Activated B cell treated with CpG ODN at 0.5 μM for 24 hours (primary cell): ENCODE measurements at regions not wholly inside any gene's neighbourhood (a gene's known extent, or its start where the extent isn't known, plus 50 kb on each side); places are given as distances from the start of the nearest gene placed in this dataset.

ENCODE experiments used
- ATAC-seq: fragments of 200-7000 bp; cut with Tn5 transposase; one replicate; pipeline ENCODE4 v1.10.0; 2021; ENCODE audit warnings: low read depth, mild to moderate bottlenecking, moderate library complexity
- CTCF ChIA-PET: fragments of 350-600 bp; sonication (Branson Sonifier 250); formaldehyde crosslinking; loops from one replicate; lab custom pipeline; 2021; ENCODE audit warnings: antibody characterized with exemption; lab: Charles Lee
- POLR2A ChIA-PET: fragments of 350-600 bp; sonication (Branson Sonifier 250); formaldehyde crosslinking; loops from one replicate; lab custom pipeline; 2021; ENCODE audit warnings: antibody characterized with exemption; lab: Charles Lee
- DNase-seq: peaks from one replicate; pipeline ENCODE4 v3.0.0; 2022
- H3K27ac Mint-ChIP-seq: one replicate; pipeline ENCODE4 v1.8.0; 2020; ENCODE audit warnings: mixed read lengths
- H3K27me3 Mint-ChIP-seq: one replicate; pipeline ENCODE4 v1.8.0; 2021; ENCODE audit warnings: mixed read lengths
- H3K36me3 Mint-ChIP-seq: one replicate; pipeline ENCODE4 v1.8.0; 2021; ENCODE audit warnings: low read depth, mixed read lengths
- H3K4me1 Mint-ChIP-seq: one replicate; pipeline ENCODE4 v1.8.0; 2021; ENCODE audit warnings: mixed read lengths
- H3K4me3 Mint-ChIP-seq: one replicate; pipeline ENCODE4 v1.8.0; 2020; ENCODE audit warnings: mild to moderate bottlenecking, mixed read lengths
- H3K9me3 Mint-ChIP-seq: one replicate; pipeline ENCODE4 v1.8.0; 2020; ENCODE audit warnings: mixed read lengths
- intact Hi-C: fragments of 100-400 bp; cut with micrococcal nuclease; formaldehyde crosslinking; loops from one replicate; pipeline ENCODE4 v1.15.1; 2024
- TF ChIP-seq, protein P1 (sequence below): fragments of 200-600 bp; IDR thresholded peaks from one replicate; pipeline ENCODE4 v1.8.0; 2022; ENCODE audit warnings: antibody characterized with exemption, mild to moderate bottlenecking

DNA sequence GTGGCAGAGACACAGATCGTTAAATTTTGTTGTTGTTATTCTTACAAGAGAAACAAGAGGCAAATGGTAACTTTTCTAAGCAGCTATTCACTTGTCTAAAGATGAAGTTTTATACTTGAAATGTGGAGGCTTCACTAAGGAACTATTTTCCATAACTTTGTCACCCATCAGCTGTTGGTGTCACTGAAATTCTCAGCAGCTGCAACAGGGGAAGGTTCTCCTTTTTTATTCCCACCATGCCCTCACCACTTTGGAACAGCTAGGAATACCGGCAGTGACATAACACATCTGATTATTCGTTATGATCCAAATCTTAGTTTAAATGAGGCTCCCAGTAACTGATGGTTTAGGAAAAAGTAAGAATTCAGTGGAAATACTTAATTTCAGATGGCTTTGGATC is 147.0 kb upstream of the LEF1 start:
- intact Hi-C loops = no loop called here
- H3K27me3 Mint-ChIP-seq = no peaks in the 10 kb centered on the region
- H3K9me3 Mint-ChIP-seq = no peaks in the 10 kb centered on the region
- H3K4me3 Mint-ChIP-seq = no peak overlapping the region
- no peak overlapping the region for H3K27ac Mint-ChIP-seq
- no peak for DNase-seq
- TF ChIP-seq, protein P1, sequence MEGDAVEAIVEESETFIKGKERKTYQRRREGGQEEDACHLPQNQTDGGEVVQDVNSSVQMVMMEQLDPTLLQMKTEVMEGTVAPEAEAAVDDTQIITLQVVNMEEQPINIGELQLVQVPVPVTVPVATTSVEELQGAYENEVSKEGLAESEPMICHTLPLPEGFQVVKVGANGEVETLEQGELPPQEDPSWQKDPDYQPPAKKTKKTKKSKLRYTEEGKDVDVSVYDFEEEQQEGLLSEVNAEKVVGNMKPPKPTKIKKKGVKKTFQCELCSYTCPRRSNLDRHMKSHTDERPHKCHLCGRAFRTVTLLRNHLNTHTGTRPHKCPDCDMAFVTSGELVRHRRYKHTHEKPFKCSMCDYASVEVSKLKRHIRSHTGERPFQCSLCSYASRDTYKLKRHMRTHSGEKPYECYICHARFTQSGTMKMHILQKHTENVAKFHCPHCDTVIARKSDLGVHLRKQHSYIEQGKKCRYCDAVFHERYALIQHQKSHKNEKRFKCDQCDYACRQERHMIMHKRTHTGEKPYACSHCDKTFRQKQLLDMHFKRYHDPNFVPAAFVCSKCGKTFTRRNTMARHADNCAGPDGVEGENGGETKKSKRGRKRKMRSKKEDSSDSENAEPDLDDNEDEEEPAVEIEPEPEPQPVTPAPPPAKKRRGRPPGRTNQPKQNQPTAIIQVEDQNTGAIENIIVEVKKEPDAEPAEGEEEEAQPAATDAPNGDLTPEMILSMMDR = no peak
- no peak for ATAC-seq
- ChIA-PET POLR2A (no interaction called here), CTCF (no interaction called here)
- no peaks in the 10 kb centered on the region for H3K4me1 Mint-ChIP-seq
- no peaks in the 10 kb centered on the region for H3K36me3 Mint-ChIP-seq

DNA sequence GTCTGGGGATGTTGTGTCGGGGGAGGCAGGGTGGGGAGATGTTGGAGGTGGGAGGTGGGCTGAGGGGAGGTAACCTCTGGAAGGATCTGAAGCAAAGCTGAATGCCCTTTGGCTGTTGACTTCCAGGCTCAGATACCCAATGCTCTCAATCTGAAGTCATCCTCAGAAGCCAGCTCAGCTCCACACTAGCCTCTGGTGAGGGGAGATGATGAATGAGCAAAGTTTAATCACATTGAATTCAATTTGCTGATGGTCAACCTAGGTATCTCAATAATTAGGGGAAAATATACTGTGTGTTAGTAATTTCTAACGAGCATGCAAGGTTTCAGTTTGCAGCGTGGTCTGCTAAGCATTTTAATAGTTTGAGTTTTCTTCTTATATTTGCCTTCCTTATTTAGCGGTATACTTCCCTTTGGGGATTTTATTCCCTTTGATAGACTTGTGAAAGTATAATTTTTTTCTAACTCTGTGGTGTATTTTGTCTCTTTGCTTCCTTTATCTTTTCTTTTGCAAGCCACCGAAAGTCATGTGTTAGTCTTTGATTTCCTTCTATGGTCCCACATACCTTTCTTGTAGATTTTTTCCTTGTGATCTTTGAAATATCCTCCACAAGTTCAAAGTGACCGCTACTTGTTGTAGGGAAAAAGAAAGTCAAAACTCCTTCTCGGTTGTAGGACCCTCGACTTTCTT is 146.3 kb upstream of the LEF1 start:
- ATAC-seq (no peak), DNase-seq (no peak)
- intact Hi-C loops = no loop called here
- Mint-ChIP-seq H3K9me3 (no peaks in the 10 kb centered on the region), H3K36me3 (no peaks in the 10 kb centered on the region), H3K27me3 (no peaks in the 10 kb centered on the region), H3K4me3 (no peak overlapping the region), H3K27ac (no peak overlapping the region), H3K4me1 (no peaks in the 10 kb centered on the region)
- TF ChIP-seq, protein P1 = no peak
- ChIA-PET POLR2A (no interaction called here), CTCF (no interaction called here)

DNA sequence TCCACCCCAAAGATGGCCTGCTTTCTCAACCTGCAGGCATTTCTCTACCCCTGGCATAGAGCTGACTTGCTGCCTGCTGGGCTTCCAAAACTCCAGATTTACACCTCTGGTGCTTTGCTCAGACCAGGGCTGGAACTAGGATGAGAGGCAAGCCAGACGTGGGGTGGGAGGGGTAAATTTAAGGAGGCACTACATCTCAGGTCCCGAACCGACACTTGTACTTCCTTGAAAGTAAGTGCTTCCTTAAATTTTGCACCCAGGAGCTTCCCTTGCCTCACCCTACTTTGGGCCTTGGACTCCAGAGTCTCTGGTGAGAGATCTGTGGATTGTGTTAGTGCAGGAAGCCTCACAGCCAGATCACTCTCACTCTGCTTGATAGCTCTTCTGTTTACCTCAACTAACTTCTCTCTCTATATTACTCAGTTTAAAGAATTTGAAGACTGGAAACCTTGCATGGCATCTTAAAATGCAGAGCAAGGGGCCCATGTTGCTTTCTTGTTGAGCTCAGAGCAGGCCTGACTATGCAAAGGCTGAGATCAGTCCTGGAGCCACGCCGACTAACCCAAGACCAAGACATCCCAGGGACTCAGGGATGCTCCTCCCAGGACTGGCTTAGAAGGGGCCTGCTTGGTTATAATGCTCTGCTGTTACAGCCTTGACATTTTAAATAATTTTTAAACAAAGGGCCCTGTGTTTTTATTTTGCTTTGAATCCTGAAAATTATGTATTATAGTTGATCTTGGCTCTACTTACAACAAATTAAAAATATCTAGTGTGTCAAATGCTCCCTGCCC is 145.0 kb upstream of the LEF1 start:
- ATAC-seq (no peak), DNase-seq (no peak)
- Mint-ChIP-seq H3K4me1 (no peaks in the 10 kb centered on the region), H3K4me3 (no peak overlapping the region), H3K36me3 (no peaks in the 10 kb centered on the region), H3K9me3 (no peaks in the 10 kb centered on the region), H3K27ac (no peak overlapping the region), H3K27me3 (no peaks in the 10 kb centered on the region)
- TF ChIP-seq, protein P1 = no peak
- ChIA-PET CTCF (no interaction called here), POLR2A (no interaction called here)
- intact Hi-C loops = no loop called here

DNA sequence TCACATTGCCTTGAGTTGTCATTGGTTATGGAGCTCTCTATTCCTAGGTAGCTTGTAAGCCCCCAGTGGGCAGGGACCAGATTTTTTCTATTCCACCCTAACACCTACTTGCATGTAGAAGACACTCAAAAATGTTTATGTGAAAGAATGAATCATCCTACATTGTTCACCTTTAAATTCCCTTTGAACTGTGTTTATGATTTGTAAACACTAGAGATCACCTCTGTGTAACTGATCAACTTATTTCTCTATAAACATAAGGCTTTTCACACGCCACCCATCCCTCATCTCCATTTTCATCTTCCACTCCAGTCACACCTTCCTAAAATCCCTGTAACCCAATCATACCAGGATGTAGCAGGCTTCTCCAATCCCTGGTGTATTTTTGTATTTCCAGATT is 142.6 kb upstream of the LEF1 start:
- ChIA-PET CTCF (no interaction called here), POLR2A (no interaction called here)
- intact Hi-C loops = no loop called here
- Mint-ChIP-seq H3K27me3 (no peaks in the 10 kb centered on the region), H3K4me3 (no peak overlapping the region), H3K27ac (no peak overlapping the region), H3K36me3 (no peaks in the 10 kb centered on the region), H3K4me1 (no peaks in the 10 kb centered on the region), H3K9me3 (no peaks in the 10 kb centered on the region)
- no peak for ATAC-seq
- no peak for DNase-seq
- TF ChIP-seq, protein P1 = no peak

DNA sequence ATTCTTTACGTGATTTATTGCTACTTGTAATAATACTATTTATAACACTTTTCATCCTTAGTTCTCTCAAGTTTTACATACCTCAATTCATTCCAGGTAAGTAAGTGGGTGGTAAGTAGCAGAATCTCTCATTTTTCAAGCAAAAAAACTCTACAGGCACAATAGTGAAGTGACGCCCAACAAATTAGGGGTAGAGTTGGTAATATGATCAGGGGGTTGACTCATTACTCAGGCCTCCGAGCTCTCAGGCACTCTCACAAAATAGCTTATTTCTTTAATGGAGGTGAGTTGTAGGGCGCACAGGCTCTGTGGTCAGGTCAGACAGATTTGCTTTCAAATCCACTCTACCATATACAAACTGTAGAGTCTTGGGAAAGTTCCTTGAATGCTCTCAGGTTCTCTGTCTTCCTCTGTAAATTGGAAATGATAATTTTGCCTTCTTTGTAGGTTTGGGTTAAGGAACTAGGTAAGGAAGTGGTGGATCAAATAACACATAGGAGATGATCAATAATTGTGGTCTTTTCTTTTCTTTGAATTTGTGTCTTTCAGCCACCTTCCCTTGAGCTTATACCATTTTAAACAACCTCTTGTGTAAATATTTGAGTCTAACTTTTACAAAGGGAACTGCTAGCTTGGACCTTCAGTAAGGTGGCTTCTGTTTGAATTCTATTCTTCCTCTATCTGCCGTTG is 134.9 kb upstream of the LEF1 start:
- DNase-seq = no peak
- ATAC-seq = no peak
- TF ChIP-seq, protein P1 = no peak
- H3K4me1 Mint-ChIP-seq = no peaks in the 10 kb centered on the region
- H3K27ac Mint-ChIP-seq = no peak overlapping the region
- POLR2A ChIA-PET = no interaction called here
- no peaks in the 10 kb centered on the region for H3K27me3 Mint-ChIP-seq
- intact Hi-C loops = no loop called here
- no peak overlapping the region for H3K4me3 Mint-ChIP-seq
- H3K9me3 Mint-ChIP-seq = peaks cover 3% of the 10 kb centered on the region
- H3K36me3 Mint-ChIP-seq = no peaks in the 10 kb centered on the region
- CTCF ChIA-PET = no interaction called here
